HCT116 (cell line): ENCODE measurements at regions not wholly inside any gene's neighbourhood (a gene's known extent, or its start where the extent isn't known, plus 50 kb on each side); places are given as distances from the start of the nearest gene placed in this dataset.

Experiments used
- ATAC-seq: fragments of 200-7000 bp; cut with Tn5 transposase; 2 replicates; pipeline ENCODE4 v1.9.1; 2020; ENCODE audit warnings: mild to moderate bottlenecking, moderate library complexity
- BruUV-seq: library from RNA; stranded (reverse); fragments of 400-500 nt; replicated peaks from 2 replicates; lab custom pipeline; 2021; lab: Mats Ljungman, UMichigan
- CTCF ChIA-PET: fragments of 300-600 bp; sonication (Branson Sonifier 250); formaldehyde crosslinking; loops from one replicate; lab custom pipeline; 2021; ENCODE audit warnings: antibody characterized with exemption; lab: Charles Lee
- POLR2A ChIA-PET: fragments of 300-600, 350-600 bp; sonication (Branson Sonifier 250); formaldehyde crosslinking; loops from one replicate; lab custom pipeline; 2021; ENCODE audit warnings: antibody characterized with exemption; lab: Charles Lee
- RAD21 ChIA-PET, 2 experiments: fragments of 300-600 bp; sonication (Branson Sonifier 250); formaldehyde crosslinking; loops; one replicate each; lab custom pipeline; 2023; ENCODE audit warnings: low total read pairs in 2 of 2; ENCODE audit not compliant: uncharacterized antibody in 2 of 2, unreplicated experiment in 2 of 2, low non-redundant PET in 1 of 2; lab: Charles Lee
- DNase-seq: peaks from one replicate; pipeline ENCODE4 v3.0.0-alpha.2; 2010; ENCODE audit warnings: low read depth, low spot score
- H2AFZ ChIP-seq: fragments of 200-600 bp; shearing (Covaris generic), sonication (generic); 2 replicates; pipeline ENCODE4 v1.6.1; 2017; ENCODE audit warnings: low read depth, mixed run types, mixed read lengths, antibody characterized with exemption, low read length; ENCODE audit not compliant: poor library complexity, severe bottlenecking
- H3K27ac ChIP-seq: 2 replicates; pipeline ENCODE4 v1.5.1; 2012; ENCODE audit warnings: low read depth, low read length
- H3K27me3 ChIP-seq: fragments of 200-600 bp; sonication (generic); 2 replicates; pipeline ENCODE4 v1.6.1; 2016; ENCODE audit warnings: mixed run types, low read length, mixed read lengths; ENCODE audit not compliant: insufficient read depth
- H3K36me3 ChIP-seq, 2 experiments: fragments of 200-500 bp in 1 of 2; fragments of 200-600 bp in 1 of 2; sonication (Bioruptor generic) in 1 of 2; sonication (generic) in 1 of 2; 2 replicates each; pipeline versions ENCODE4 v1.5.1 to v1.6.1; 2014 to 2016; ENCODE audit warnings: low read length in 2 of 2, inconsistent platforms in 1 of 2, mixed read lengths in 1 of 2, mixed run types in 1 of 2; ENCODE audit not compliant: insufficient read depth in 2 of 2, control insufficient read depth in 1 of 2
- H3K4me1 ChIP-seq, 2 experiments: fragments of 200-600 bp in 1 of 2; sonication (generic) in 1 of 2; 2 replicates each; pipeline versions ENCODE4 v1.5.1 to v1.6.1; 2012 to 2017; ENCODE audit warnings: low read length in 2 of 2, inconsistent platforms in 1 of 2, mild to moderate bottlenecking in 1 of 2, mixed read lengths in 1 of 2, mixed run types in 1 of 2, moderate library complexity in 1 of 2; ENCODE audit not compliant: insufficient read depth in 2 of 2, control insufficient read depth in 1 of 2
- H3K4me2 ChIP-seq: fragments of 200-600 bp; sonication (generic); 2 replicates; pipeline ENCODE4 v1.6.1; 2017; ENCODE audit warnings: mixed run types, low read length, mixed read lengths
- H3K4me3 ChIP-seq, 2 experiments: fragments of 200-600 bp in 1 of 2; sonication (generic) in 1 of 2; replicated peaks in 1 of 2; 2 replicates each; pipeline ENCODE4 v1.5.1; 2011 to 2016; ENCODE audit warnings: low read length in 2 of 2, control low read depth in 1 of 2, low read depth in 1 of 2, mild to moderate bottlenecking in 1 of 2, mixed read lengths in 1 of 2, mixed run types in 1 of 2
- H3K79me2 ChIP-seq: fragments of 200-600 bp; sonication (generic); 2 replicates; pipeline ENCODE4 v1.6.1; 2017; ENCODE audit warnings: mild to moderate bottlenecking, mixed run types, low read length, moderate library complexity, mixed read lengths; ENCODE audit not compliant: insufficient read depth
- H3K9ac ChIP-seq: fragments of 200-600 bp; sonication (generic); 2 replicates; pipeline ENCODE4 v1.6.1; 2016; ENCODE audit warnings: low read length, mixed read lengths
- H3K9me2 ChIP-seq: fragments of 200-600 bp; sonication (generic), shearing (Covaris generic); 2 replicates; pipeline ENCODE4 v1.6.1; 2017; ENCODE audit warnings: mixed run types, mild to moderate bottlenecking, moderate library complexity; ENCODE audit not compliant: insufficient read depth
- H3K9me3 ChIP-seq, 2 experiments: fragments of 200-500 bp in 1 of 2; fragments of 200-600 bp in 1 of 2; sonication (Bioruptor generic) in 1 of 2; sonication (generic) in 1 of 2; 2 replicates each; pipeline ENCODE4 v1.6.1; 2014 to 2017; ENCODE audit warnings: low read length in 2 of 2, mixed read lengths in 2 of 2, inconsistent platforms in 1 of 2, low read depth in 1 of 2, mild to moderate bottlenecking in 1 of 2, mixed run types in 1 of 2, moderate library complexity in 1 of 2; ENCODE audit not compliant: control insufficient read depth in 1 of 2, insufficient read depth in 1 of 2
- H4K20me1 ChIP-seq: fragments of 200-600 bp; sonication (generic), shearing (Covaris generic); 2 replicates; pipeline ENCODE4 v1.6.1; 2017; ENCODE audit warnings: mixed run types, mild to moderate bottlenecking, moderate library complexity; ENCODE audit not compliant: insufficient read depth
- CEBPB ChIP-seq: IDR thresholded peaks from 2 replicates; pipeline ENCODE4 v1.6.1; 2012; ENCODE audit warnings: low read depth
- EGR1 ChIP-seq: IDR thresholded peaks from 2 replicates; pipeline ENCODE4 v1.6.1; 2012; ENCODE audit warnings: low read depth
- FOSL1 ChIP-seq: IDR thresholded peaks from 2 replicates; pipeline ENCODE4 v1.6.1; 2012; ENCODE audit warnings: low read depth
- JUND ChIP-seq: IDR thresholded peaks from 2 replicates; pipeline ENCODE4 v1.6.1; 2012
- POLR2A ChIP-seq: IDR thresholded peaks from 2 replicates; pipeline ENCODE4 v1.7.0; 2011; ENCODE audit warnings: borderline replicate concordance; ENCODE audit not compliant: insufficient read depth, insufficient read length; ENCODE audit errors: extremely low read depth
- RAD21 ChIP-seq: IDR thresholded peaks from 2 replicates; pipeline ENCODE4 v1.6.1; 2012; ENCODE audit warnings: low read depth, mild to moderate bottlenecking
- REST ChIP-seq: IDR thresholded peaks from 2 replicates; pipeline ENCODE4 v1.6.1; 2012; ENCODE audit warnings: low read depth
- SIN3A ChIP-seq: IDR thresholded peaks from 2 replicates; pipeline ENCODE4 v1.6.1; 2012; ENCODE audit warnings: low read depth
- SP1 ChIP-seq: IDR thresholded peaks from 2 replicates; pipeline ENCODE4 v1.6.1; 2012; ENCODE audit warnings: low read depth
- SRF ChIP-seq: IDR thresholded peaks from 2 replicates; pipeline ENCODE4 v1.6.1; 2012; ENCODE audit warnings: low read depth
- TCF7L2 ChIP-seq: IDR thresholded peaks from 2 replicates; pipeline ENCODE4 v1.7.0; 2011; ENCODE audit warnings: borderline replicate concordance, inconsistent platforms; ENCODE audit not compliant: insufficient read depth, insufficient read length; ENCODE audit errors: extremely low read depth
- YY1 ChIP-seq: IDR thresholded peaks from 2 replicates; pipeline ENCODE4 v1.6.1; 2011; ENCODE audit warnings: low read length, low read depth, moderate library complexity, mild to moderate bottlenecking; ENCODE audit not compliant: insufficient replicate concordance; ENCODE audit errors: extremely low read depth
- ZFX ChIP-seq: fragments of 450-650 bp; IDR thresholded peaks from 2 replicates; pipeline ENCODE4 v1.6.1; 2017
- ZNF274 ChIP-seq: fragments of 200-500 bp; sonication (Bioruptor generic); IDR thresholded peaks from 2 replicates; pipeline ENCODE4 v1.6.1; 2014; ENCODE audit warnings: mild to moderate bottlenecking, low read depth, low read length, inconsistent platforms
- intact Hi-C: fragments of 100-400 bp; cut with micrococcal nuclease; formaldehyde crosslinking; loops from 2 replicates; pipeline ENCODE4 v1.10.0; 2022

GRCh38 chr11:127061947-127062346 lies 61.4 kb upstream of the KIRREL3 start:
- Histone ChIP-seq H3K9ac (no peak overlapping the region), H3K27me3 (no peaks in the 10 kb centered on the region), H3K4me2 (no peak overlapping the region), H3K9me2 (no peaks in the 10 kb centered on the region), H4K20me1 (no peaks in the 10 kb centered on the region), H3K36me3 (no peaks in the 10 kb centered on the region), H3K79me2 (no peaks in the 10 kb centered on the region), H3K9me3 (no peaks in the 10 kb centered on the region), H3K4me1 (no peaks in the 10 kb centered on the region), H3K4me3 (no peak overlapping the region), H2AFZ (no peak overlapping the region), H3K27ac (no peak overlapping the region)
- intact Hi-C loops: no loop called here
- ATAC-seq (no peak), DNase-seq (no peak)
- RAD21 ChIA-PET: no interaction called here
- TF ChIP-seq ZNF274 (no peak), JUND (no peak)
- POLR2A ChIA-PET: no interaction called here
- BruUV-seq: no TSS peak
- CTCF ChIA-PET: no interaction called here

GRCh38 chr11:127059750-127060149 lies 59.2 kb upstream of the KIRREL3 start:
- H3K4me1 ChIP-seq: no peaks in the 10 kb centered on the region
- DNase-seq (no peak), ATAC-seq (no peak)
- no TSS peak for BruUV-seq
- no peak overlapping the region for H3K9ac ChIP-seq
- no peaks in the 10 kb centered on the region for H3K9me3 ChIP-seq
- intact Hi-C loops: no loop called here
- POLR2A ChIA-PET: no interaction called here
- H3K79me2 ChIP-seq: no peaks in the 10 kb centered on the region
- no peak for TF ChIP-seq RAD21
- TF ChIP-seq FOSL1: no peak
- no peak overlapping the region for H2AFZ ChIP-seq
- H3K27me3 ChIP-seq: no peaks in the 10 kb centered on the region
- H3K4me2 ChIP-seq: no peak overlapping the region
- CTCF ChIA-PET: no interaction called here
- H3K27ac ChIP-seq: no peak overlapping the region
- RAD21 ChIA-PET: no interaction called here
- no peak overlapping the region for H3K4me3 ChIP-seq
- no peaks in the 10 kb centered on the region for H4K20me1 ChIP-seq
- H3K36me3 ChIP-seq: no peaks in the 10 kb centered on the region
- H3K9me2 ChIP-seq: no peaks in the 10 kb centered on the region

- Histone ChIP-seq H3K27me3 (no peaks in the 10 kb centered on the region), H3K9me3 (no peaks in the 10 kb centered on the region)
Measured at GRCh38 chr11:127059286-127059685, 58.7 kb upstream of the KIRREL3 start.

More at GRCh38 chr11:127059286-127059685, 58.7 kb upstream of the KIRREL3 start:
- Histone ChIP-seq H3K36me3 (no peaks in the 10 kb centered on the region), H3K9me2 (no peaks in the 10 kb centered on the region), H3K79me2 (no peaks in the 10 kb centered on the region), H4K20me1 (no peaks in the 10 kb centered on the region), H2AFZ (no peak overlapping the region), H3K4me2 (no peak overlapping the region), H3K27ac (no peak overlapping the region), H3K4me3 (no peak overlapping the region), H3K4me1 (no peaks in the 10 kb centered on the region), H3K9ac (no peak overlapping the region)
- CTCF ChIA-PET: no interaction called here
- TF ChIP-seq FOSL1 (no peak), YY1 (no peak), ZFX (no peak), SP1 (no peak), RAD21 (no peak), SIN3A (no peak), EGR1 (no peak), TCF7L2 (no peak), REST (no peak), SRF (no peak), CEBPB (no peak), POLR2A (no peak)
- ATAC-seq: no peak
- RAD21 ChIA-PET: no interaction called here
- BruUV-seq: no TSS peak
- POLR2A ChIA-PET: no interaction called here
- intact Hi-C loops: no loop called here
- DNase-seq: no peak
